Gastrocnemius medialis (tissue), 4 donors: ENCODE measurements at regions not wholly inside any gene's neighbourhood (a gene's known extent, or its start where the extent isn't known, plus 50 kb on each side); places are given as distances from the start of the nearest gene placed in this dataset.

Experiments used
- ATAC-seq, 2 donors: fragments of 150-250 bp; one replicate each; pipeline ENCODE4 v1.9.1; 2016
- DNase-seq, 2 donors: peaks; one replicate each; pipeline ENCODE4 v3.0.0-alpha.2; 2019
- H3K27ac ChIP-seq, 4 donors: fragments of 200-600 bp; sonication (generic); 1 replicate in 1 of 4; 2 replicates in 3 of 4; pipeline ENCODE4 v1.5.1; 2016 to 2018; ENCODE audit warnings: mild to moderate bottlenecking in 2 of 4, moderate library complexity in 1 of 4
- H3K27me3 ChIP-seq, 3 donors: fragments of 200-600 bp; sonication (generic) in 2 of 3; 1 replicate in 1 of 3; 2 replicates in 2 of 3; pipeline versions ENCODE4 v1.5.1 to v1.6.0; 2016 to 2019; ENCODE audit warnings: mild to moderate bottlenecking in 1 of 3, moderate library complexity in 1 of 3
- H3K36me3 ChIP-seq, 2 donors: fragments of 200-600 bp; sonication (generic) in 1 of 2; one replicate each; pipeline ENCODE4 v1.5.1; 2017 to 2018
- H3K4me1 ChIP-seq, 2 donors: fragments of 200-600 bp; sonication (generic) in 1 of 2; one replicate each; pipeline ENCODE4 v1.5.1; 2016 to 2017; ENCODE audit warnings: mild to moderate bottlenecking in 2 of 2
- H3K4me3 ChIP-seq, 4 donors: fragments of 200-600 bp; sonication (generic) in 3 of 4; 1 replicate in 1 of 4; 2 replicates in 3 of 4; pipeline ENCODE4 v1.5.1; 2016 to 2019; ENCODE audit warnings: mild to moderate bottlenecking in 2 of 4
- H3K9me3 ChIP-seq, 3 donors: fragments of 200-600 bp; sonication (generic) in 2 of 3; 1 replicate in 1 of 3; 2 replicates in 2 of 3; pipeline ENCODE4 v1.5.1; 2016 to 2019
- CTCF ChIP-seq, 5 experiments: fragments of 450-650 bp in 3 of 5; fragments of 200-600 bp in 2 of 5; sonication (generic) in 2 of 5; IDR thresholded peaks in 4 of 5; conservative IDR thresholded peaks in 1 of 5; 1 replicate in 4 of 5; 2 replicates in 1 of 5; pipeline ENCODE4 v1.5.1; 2016 to 2019; ENCODE audit warnings: antibody characterized with exemption in 5 of 5, mild to moderate bottlenecking in 3 of 5, moderate library complexity in 3 of 5
- POLR2A ChIP-seq, 2 donors: fragments of 450-650 bp; IDR thresholded peaks; one replicate each; pipeline ENCODE4 v1.6.1; 2017; ENCODE audit warnings: antibody characterized with exemption in 2 of 2, mild to moderate bottlenecking in 2 of 2, moderate library complexity in 2 of 2
- in situ Hi-C, 4 donors: fragments of 200-750 bp; cut with MboI; loops; one replicate each; pipeline versions ENCODE4 v1.15.0 to v1.8.0; 2017; ENCODE audit warnings: low sequenced_read_pairs in 4 of 4
- intact Hi-C: fragments of 100-400 bp; cut with DNase I; formaldehyde crosslinking; loops from one replicate; pipeline ENCODE4 v1.15.1; 2023; ENCODE audit warnings: low total_unique reads

- no peaks in the 10 kb centered on the region for H3K36me3 ChIP-seq
- no peak for DNase-seq
- no peaks in the 10 kb centered on the region for H3K9me3 ChIP-seq
- ATAC-seq, result no peak
- H3K4me3 ChIP-seq, result no peak overlapping the region
- no peak for TF ChIP-seq POLR2A (IDR thresholded peaks at IDR 0.05)
- TF ChIP-seq CTCF (IDR thresholded peaks at IDR 0.05 in 4 of 5, conservative IDR thresholded peaks at IDR 0.05 in 1 of 5), result no peak
- intact Hi-C loops (no loop called here), in situ Hi-C loops (no loop called here)
- no peaks in the 10 kb centered on the region for H3K27me3 ChIP-seq
- no peaks in the 10 kb centered on the region for H3K4me1 ChIP-seq
- H3K27ac ChIP-seq, result no peak overlapping the region
These were observed 508.0 kb upstream of the MMS22L start for GRCh38 chr6:97790926-97791590.

DNA sequence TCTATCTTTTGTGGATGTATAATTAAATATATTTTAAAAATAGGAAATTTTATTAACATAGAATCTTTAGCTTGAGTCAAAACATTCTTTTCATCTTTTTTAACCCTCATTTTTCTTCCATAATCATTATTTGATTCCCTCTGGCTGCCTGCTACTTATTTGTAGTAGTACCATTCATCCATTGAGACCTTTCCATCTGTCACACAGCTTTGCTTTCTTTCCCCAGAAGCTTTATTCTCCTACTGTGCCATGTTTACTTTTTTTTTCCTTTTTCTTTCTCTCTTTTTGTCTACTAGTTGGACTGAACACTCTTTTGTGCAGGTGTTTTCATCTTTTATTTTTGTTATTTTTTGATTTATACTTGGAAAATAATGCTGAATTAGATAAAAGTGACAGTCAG lies 522.6 kb upstream of the MMS22L start:
- intact Hi-C loops (no loop called here), in situ Hi-C loops (no loop called here)
- H3K9me3 ChIP-seq, result no peaks in the 10 kb centered on the region
- H3K27ac ChIP-seq, result no peak overlapping the region
- H3K36me3 ChIP-seq, result no peaks in the 10 kb centered on the region
- H3K27me3 ChIP-seq, result no peaks in the 10 kb centered on the region
- H3K4me3 ChIP-seq, result no peak overlapping the region
- DNase-seq, result no peak
- ATAC-seq, result no peak
- TF ChIP-seq POLR2A (IDR thresholded peaks at IDR 0.05) (no peak), CTCF (IDR thresholded peaks at IDR 0.05 in 4 of 5, conservative IDR thresholded peaks at IDR 0.05 in 1 of 5) (no peak)
- H3K4me1 ChIP-seq, result no peaks in the 10 kb centered on the region

DNA sequence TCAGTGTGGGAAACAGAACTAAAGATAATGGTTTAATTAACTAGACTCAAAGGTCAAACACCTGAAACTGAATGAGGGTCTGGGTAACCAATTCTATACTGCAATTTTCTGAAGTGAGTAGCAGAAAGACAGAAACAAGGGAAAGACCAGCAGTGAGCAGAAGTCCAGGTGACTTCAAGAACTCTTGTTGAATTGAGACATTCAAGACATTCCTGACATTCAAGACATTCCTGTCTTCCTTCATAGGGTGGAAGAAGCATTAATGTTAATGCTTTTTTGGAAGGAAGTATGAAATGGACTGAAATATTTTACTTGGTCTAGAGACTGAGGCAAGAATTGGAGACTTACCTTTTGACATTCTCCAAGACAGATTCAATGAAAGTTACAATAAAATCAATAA lies 529.9 kb upstream of the MMS22L start:
- TF ChIP-seq POLR2A (IDR thresholded peaks at IDR 0.05), result no peak
- TF ChIP-seq CTCF (IDR thresholded peaks at IDR 0.05 in 4 of 5, conservative IDR thresholded peaks at IDR 0.05 in 1 of 5), result no peak
- H3K27ac ChIP-seq, result no peak overlapping the region
- no peaks in the 10 kb centered on the region for H3K4me1 ChIP-seq
- DNase-seq, result no peak
- no peaks in the 10 kb centered on the region for H3K36me3 ChIP-seq
- H3K9me3 ChIP-seq, result no peaks in the 10 kb centered on the region
- no peak overlapping the region for H3K4me3 ChIP-seq
- in situ Hi-C loops, result no loop called here
- ATAC-seq, result no peak
- H3K27me3 ChIP-seq, result no peaks in the 10 kb centered on the region
- intact Hi-C loops, result no loop called here

- Histone ChIP-seq H3K27ac (no peak overlapping the region), H3K4me1 (no peaks in the 10 kb centered on the region), H3K27me3 (no peaks in the 10 kb centered on the region), H3K36me3 (no peaks in the 10 kb centered on the region), H3K4me3 (no peak overlapping the region), H3K9me3 (no peaks in the 10 kb centered on the region)
- intact Hi-C loops, result no loop called here
- DNase-seq, result no peak
- TF ChIP-seq CTCF (IDR thresholded peaks at IDR 0.05 in 4 of 5, conservative IDR thresholded peaks at IDR 0.05 in 1 of 5) (no peak), POLR2A (IDR thresholded peaks at IDR 0.05) (no peak)
- no peak for ATAC-seq
- in situ Hi-C loops, result no loop called here
These were observed 531.0 kb upstream of the MMS22L start for GRCh38 chr6:97813889-97814567.
